ENCODE measurements at regions not wholly inside any gene's neighbourhood (a gene's known extent, or its start where the extent isn't known, plus 50 kb on each side); places are given as distances from the start of the nearest gene placed in this dataset.

DNA sequence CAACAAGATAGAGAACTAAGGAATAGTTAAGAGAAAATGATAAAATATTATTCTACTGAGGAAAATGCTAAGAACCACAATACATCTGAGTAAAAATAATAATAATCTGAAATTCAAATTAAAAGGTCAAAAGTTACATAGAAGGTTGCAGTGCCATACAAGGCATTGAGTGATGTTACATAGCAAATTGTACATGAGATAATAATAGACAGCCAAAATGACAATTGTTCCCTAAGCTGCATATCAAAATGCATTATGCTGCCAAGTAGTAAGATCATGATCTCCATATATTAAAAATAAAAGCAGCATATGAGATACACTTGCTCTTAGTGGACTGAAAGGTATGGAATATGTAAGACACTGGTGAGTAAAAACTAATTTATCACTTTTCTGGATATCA lies 547.7 kb downstream of the KCNT2 start:
- Histone ChIP-seq H3K79me2 (no peaks in the 10 kb centered on the region), H3K9me3 (ENCODE audit: low read depth) (no peaks in the 10 kb centered on the region), H3K27me3 (no peaks in the 10 kb centered on the region), H3K9me2 (replicated peaks; ENCODE audit: insufficient read depth) (no peaks in the 10 kb centered on the region), H3K4me2 (no peak overlapping the region), H3K36me3 (replicated peaks; ENCODE audit: insufficient read depth, low read depth) (no peaks in the 10 kb centered on the region), H2AFZ (no peak overlapping the region), H3K27ac (no peak overlapping the region), H3K4me3 (no peak overlapping the region), H4K20me1 (ENCODE audit: insufficient read depth, poor library complexity, severe bottlenecking) (no peaks in the 10 kb centered on the region), H3K4me1 (ENCODE audit: insufficient read depth) (no peaks in the 10 kb centered on the region)
- DNase-seq (ENCODE audit: low spot score), result no peak
- TF ChIP-seq EZH2 (IDR thresholded peaks at IDR 0.05; ENCODE audit: borderline replicate concordance) (no peak), EZH2phosphoT487 (IDR thresholded peaks at IDR 0.05; ENCODE audit: low read depth, severe bottlenecking, unreplicated experiment) (no peak)
- TF ChIP-seq, protein P1, sequence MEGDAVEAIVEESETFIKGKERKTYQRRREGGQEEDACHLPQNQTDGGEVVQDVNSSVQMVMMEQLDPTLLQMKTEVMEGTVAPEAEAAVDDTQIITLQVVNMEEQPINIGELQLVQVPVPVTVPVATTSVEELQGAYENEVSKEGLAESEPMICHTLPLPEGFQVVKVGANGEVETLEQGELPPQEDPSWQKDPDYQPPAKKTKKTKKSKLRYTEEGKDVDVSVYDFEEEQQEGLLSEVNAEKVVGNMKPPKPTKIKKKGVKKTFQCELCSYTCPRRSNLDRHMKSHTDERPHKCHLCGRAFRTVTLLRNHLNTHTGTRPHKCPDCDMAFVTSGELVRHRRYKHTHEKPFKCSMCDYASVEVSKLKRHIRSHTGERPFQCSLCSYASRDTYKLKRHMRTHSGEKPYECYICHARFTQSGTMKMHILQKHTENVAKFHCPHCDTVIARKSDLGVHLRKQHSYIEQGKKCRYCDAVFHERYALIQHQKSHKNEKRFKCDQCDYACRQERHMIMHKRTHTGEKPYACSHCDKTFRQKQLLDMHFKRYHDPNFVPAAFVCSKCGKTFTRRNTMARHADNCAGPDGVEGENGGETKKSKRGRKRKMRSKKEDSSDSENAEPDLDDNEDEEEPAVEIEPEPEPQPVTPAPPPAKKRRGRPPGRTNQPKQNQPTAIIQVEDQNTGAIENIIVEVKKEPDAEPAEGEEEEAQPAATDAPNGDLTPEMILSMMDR (IDR thresholded peaks at IDR 0.05; ENCODE audit: poor library complexity), result no peak

DNA sequence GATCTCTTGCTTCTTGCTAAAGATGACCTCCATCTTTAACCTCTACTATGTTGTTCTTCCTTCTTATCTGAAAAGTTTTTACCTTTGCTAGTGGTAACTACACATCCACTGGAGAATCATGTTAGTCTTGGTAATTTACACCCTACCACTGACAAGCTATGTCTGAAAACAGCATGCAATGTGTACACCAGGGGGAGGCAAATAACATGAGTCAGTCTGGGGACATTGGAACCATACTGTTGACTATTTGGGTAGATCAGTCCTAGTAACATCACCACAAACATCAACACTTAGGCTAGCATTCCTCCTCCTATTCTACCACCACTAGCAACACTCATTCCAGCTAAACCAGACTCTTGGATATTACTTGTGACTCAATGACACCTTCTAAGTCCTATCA lies 549.0 kb downstream of the KCNT2 start:
- H3K9me3 ChIP-seq (ENCODE audit: low read depth), result no peaks in the 10 kb centered on the region
- TF ChIP-seq EZH2phosphoT487 (IDR thresholded peaks at IDR 0.05; ENCODE audit: low read depth, severe bottlenecking, unreplicated experiment) (no peak), EZH2 (IDR thresholded peaks at IDR 0.05; ENCODE audit: borderline replicate concordance) (no peak)
- TF ChIP-seq, protein P1 (IDR thresholded peaks at IDR 0.05; ENCODE audit: poor library complexity), result no peak

DNA sequence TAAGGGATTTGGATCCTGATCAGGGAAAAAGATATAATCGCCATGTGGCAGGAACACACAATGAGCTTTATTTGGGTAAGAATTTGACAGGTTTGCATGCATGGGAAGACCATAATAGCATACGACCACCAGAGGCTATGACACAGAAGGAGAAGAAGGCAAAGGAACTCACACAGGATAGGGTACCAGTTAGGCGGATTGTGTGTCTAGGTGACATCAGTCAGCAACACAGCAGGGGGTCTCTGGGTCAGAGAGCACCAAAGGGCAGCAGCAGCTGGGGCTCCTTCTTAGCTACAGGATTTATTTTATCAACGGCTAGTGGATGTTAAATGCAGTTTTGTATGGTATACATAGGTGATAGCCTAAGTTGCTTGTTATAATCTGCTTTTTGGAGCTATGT lies 551.3 kb downstream of the KCNT2 start:
- Histone ChIP-seq H3K27me3 (no peaks in the 10 kb centered on the region), H3K79me2 (no peaks in the 10 kb centered on the region), H3K4me2 (no peak overlapping the region), H3K27ac (no peak overlapping the region), H3K9me2 (replicated peaks; ENCODE audit: insufficient read depth) (no peaks in the 10 kb centered on the region), H3K9me3 (ENCODE audit: low read depth) (no peaks in the 10 kb centered on the region), H3K4me1 (ENCODE audit: insufficient read depth) (no peaks in the 10 kb centered on the region), H4K20me1 (ENCODE audit: insufficient read depth, poor library complexity, severe bottlenecking) (no peaks in the 10 kb centered on the region), H3K4me3 (no peak overlapping the region), H2AFZ (no peak overlapping the region), H3K36me3 (replicated peaks; ENCODE audit: insufficient read depth, low read depth) (no peaks in the 10 kb centered on the region)
- no peak for DNase-seq (ENCODE audit: low spot score)
- WGBS (ENCODE audit: low lambda C conversion rate, missing lambda C conversion rate), result 56% methylated on average over 4 of the region's 4 CpGs
- TF ChIP-seq EZH2 (IDR thresholded peaks at IDR 0.05; ENCODE audit: borderline replicate concordance), result no peak
- TF ChIP-seq EZH2phosphoT487 (IDR thresholded peaks at IDR 0.05; ENCODE audit: low read depth, severe bottlenecking, unreplicated experiment), result no peak
- TF ChIP-seq, protein P1 (IDR thresholded peaks at IDR 0.05; ENCODE audit: poor library complexity), result no peak

More for the DNA sequence above, 549.0 kb downstream of the KCNT2 start:
- Histone ChIP-seq H3K36me3 (replicated peaks; ENCODE audit: insufficient read depth, low read depth) (no peaks in the 10 kb centered on the region), H3K4me2 (no peak overlapping the region), H3K4me3 (no peak overlapping the region), H4K20me1 (ENCODE audit: insufficient read depth, poor library complexity, severe bottlenecking) (no peaks in the 10 kb centered on the region), H3K9me2 (replicated peaks; ENCODE audit: insufficient read depth) (no peaks in the 10 kb centered on the region), H3K27ac (no peak overlapping the region), H3K27me3 (no peaks in the 10 kb centered on the region), H3K4me1 (ENCODE audit: insufficient read depth) (no peaks in the 10 kb centered on the region), H2AFZ (no peak overlapping the region), H3K79me2 (no peaks in the 10 kb centered on the region)
- no peak for DNase-seq (ENCODE audit: low spot score)

DNA sequence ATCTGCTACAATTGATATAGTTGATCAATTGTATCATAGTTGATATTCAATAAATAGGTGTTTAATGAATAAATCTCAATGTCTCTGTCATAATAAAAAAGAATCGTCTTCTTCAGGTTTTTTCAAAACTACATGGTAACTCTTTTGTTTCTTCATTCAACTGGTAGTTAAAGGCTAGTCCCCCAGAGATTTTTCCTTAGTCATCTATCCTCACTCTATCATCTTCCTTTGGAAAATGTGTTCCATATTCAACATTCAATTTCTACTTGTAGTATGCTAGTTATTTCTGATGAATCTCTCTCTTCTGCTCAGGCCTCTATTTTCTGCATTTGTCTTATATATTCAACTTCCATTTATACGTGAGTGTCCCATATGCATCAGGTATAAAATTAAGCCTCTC lies 558.8 kb downstream of the KCNT2 start:
- H4K20me1 ChIP-seq (ENCODE audit: insufficient read depth, poor library complexity, severe bottlenecking), result no peaks in the 10 kb centered on the region
- H3K4me3 ChIP-seq, result no peak overlapping the region
- no peaks in the 10 kb centered on the region for H3K27me3 ChIP-seq
- H3K27ac ChIP-seq, result no peak overlapping the region
- no peak for DNase-seq (ENCODE audit: low spot score)
- H3K36me3 ChIP-seq (replicated peaks; ENCODE audit: insufficient read depth, low read depth), result no peaks in the 10 kb centered on the region
- no peaks in the 10 kb centered on the region for H3K9me2 ChIP-seq (replicated peaks; ENCODE audit: insufficient read depth)
- H3K79me2 ChIP-seq, result no peaks in the 10 kb centered on the region
- 93% methylated on average over 2 of the region's 2 CpGs for WGBS (ENCODE audit: low lambda C conversion rate, missing lambda C conversion rate)
- H2AFZ ChIP-seq, result no peak overlapping the region
- H3K4me1 ChIP-seq (ENCODE audit: insufficient read depth), result no peaks in the 10 kb centered on the region
- H3K4me2 ChIP-seq, result no peak overlapping the region
- H3K9me3 ChIP-seq (ENCODE audit: low read depth), result no peaks in the 10 kb centered on the region
- no peak for TF ChIP-seq EZH2 (IDR thresholded peaks at IDR 0.05; ENCODE audit: borderline replicate concordance)
- no peak for TF ChIP-seq EZH2phosphoT487 (IDR thresholded peaks at IDR 0.05; ENCODE audit: low read depth, severe bottlenecking, unreplicated experiment)
- TF ChIP-seq, protein P1 (IDR thresholded peaks at IDR 0.05; ENCODE audit: poor library complexity), result no peak
